Loucy (cell line): ENCODE measurements at regions not wholly inside any gene's neighbourhood (a gene's known extent, or its start where the extent isn't known, plus 50 kb on each side); places are given as distances from the start of the nearest gene placed in this dataset.

Experiments
- EZH2phosphoT487 ChIP-seq: fragments of 200-600 bp; IDR thresholded peaks from 2 replicates; pipeline ENCODE4 v1.6.1; 2018; ENCODE audit warnings: antibody characterized with exemption, mild to moderate bottlenecking, moderate library complexity, borderline replicate concordance
- TF ChIP-seq, protein P1 (sequence below): fragments of 200-600 bp; sonication (generic); conservative IDR thresholded peaks from 2 replicates; pipeline ENCODE4 v1.5.1; 2014; ENCODE audit warnings: mild to moderate bottlenecking, antibody characterized with exemption, low read length

DNA sequence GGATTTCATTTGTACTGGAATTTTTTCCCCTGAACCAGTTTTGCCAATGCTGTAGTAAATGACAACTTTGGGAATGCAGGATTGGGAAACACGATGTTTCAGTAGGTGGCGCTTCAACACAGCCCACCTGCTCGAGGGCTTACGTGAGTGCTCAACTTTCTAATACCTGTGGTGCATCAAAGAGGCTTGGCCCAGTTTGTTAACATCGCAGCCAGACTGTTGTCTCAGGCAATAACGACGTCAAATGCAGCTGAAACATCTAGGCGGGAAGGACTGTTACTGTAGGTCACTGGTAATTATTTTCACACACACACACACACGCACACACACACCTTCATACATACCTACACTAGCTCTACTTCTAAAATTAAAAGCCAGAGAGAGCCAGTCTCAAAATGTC, 815.5 kb upstream of the SLC35B3 start:
- TF ChIP-seq, protein P1, sequence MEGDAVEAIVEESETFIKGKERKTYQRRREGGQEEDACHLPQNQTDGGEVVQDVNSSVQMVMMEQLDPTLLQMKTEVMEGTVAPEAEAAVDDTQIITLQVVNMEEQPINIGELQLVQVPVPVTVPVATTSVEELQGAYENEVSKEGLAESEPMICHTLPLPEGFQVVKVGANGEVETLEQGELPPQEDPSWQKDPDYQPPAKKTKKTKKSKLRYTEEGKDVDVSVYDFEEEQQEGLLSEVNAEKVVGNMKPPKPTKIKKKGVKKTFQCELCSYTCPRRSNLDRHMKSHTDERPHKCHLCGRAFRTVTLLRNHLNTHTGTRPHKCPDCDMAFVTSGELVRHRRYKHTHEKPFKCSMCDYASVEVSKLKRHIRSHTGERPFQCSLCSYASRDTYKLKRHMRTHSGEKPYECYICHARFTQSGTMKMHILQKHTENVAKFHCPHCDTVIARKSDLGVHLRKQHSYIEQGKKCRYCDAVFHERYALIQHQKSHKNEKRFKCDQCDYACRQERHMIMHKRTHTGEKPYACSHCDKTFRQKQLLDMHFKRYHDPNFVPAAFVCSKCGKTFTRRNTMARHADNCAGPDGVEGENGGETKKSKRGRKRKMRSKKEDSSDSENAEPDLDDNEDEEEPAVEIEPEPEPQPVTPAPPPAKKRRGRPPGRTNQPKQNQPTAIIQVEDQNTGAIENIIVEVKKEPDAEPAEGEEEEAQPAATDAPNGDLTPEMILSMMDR = peak; percentile 33
- TF ChIP-seq EZH2phosphoT487 = no peak
